IPS DF 6.9 (cell line): ENCODE measurements at regions not wholly inside any gene's neighbourhood (a gene's known extent, or its start where the extent isn't known, plus 50 kb on each side); places are given as distances from the start of the nearest gene placed in this dataset.

Experiments used
- DNase-seq: peaks from one replicate; pipeline ENCODE4 v3.0.0-alpha.2; 2013; ENCODE audit warnings: low read depth, low spot score
- H3K27ac ChIP-seq: one replicate; pipeline ENCODE4 v1.5.1; 2013; ENCODE audit warnings: low read length, control low read depth
- H3K27me3 ChIP-seq: 2 replicates; pipeline ENCODE4 v1.6.1; 2013; ENCODE audit warnings: mild to moderate bottlenecking, low read length; ENCODE audit not compliant: control insufficient read depth, insufficient read depth
- H3K36me3 ChIP-seq: 2 replicates; pipeline ENCODE4 v1.6.1; 2013; ENCODE audit warnings: low read length; ENCODE audit not compliant: control insufficient read depth, insufficient read depth
- H3K4me1 ChIP-seq: 2 replicates; pipeline ENCODE4 v1.6.1; 2013; ENCODE audit warnings: low read length; ENCODE audit not compliant: control insufficient read depth, insufficient read depth
- H3K4me3 ChIP-seq: 2 replicates; pipeline ENCODE4 v1.5.1; 2013; ENCODE audit warnings: mild to moderate bottlenecking, low read length
- H3K9me3 ChIP-seq: 2 replicates; pipeline ENCODE4 v1.6.1; 2013; ENCODE audit warnings: low read length, inconsistent platforms; ENCODE audit not compliant: control insufficient read depth, insufficient read depth
- WGBS: extraction: QIAGEN DNeasy Blood & Tissue Kit; methylation state at CpG from one replicate; pipeline ENCODE4 v1.1.7; 2013; ENCODE audit warnings: mixed read lengths, missing lambda C conversion rate; ENCODE audit not compliant: insufficient read length, insufficient coverage; 5-methylcytosine and 5-hydroxymethylcytosine counted together

- Histone ChIP-seq H3K27me3 (no peaks in the 10 kb centered on the region), H3K9me3 (no peaks in the 10 kb centered on the region), H3K4me3 (no peak overlapping the region), H3K4me1 (no peaks in the 10 kb centered on the region), H3K36me3 (no peaks in the 10 kb centered on the region), H3K27ac (no peak overlapping the region)
- no peak for DNase-seq
- no CpG with 5 or more reads among the region's 1 CpG for WGBS
Measured at GRCh38 chr13:73482556-73482955, 423.8 kb downstream of the KLF5 start.

GRCh38 chr13:73481886-73482445 is 423.2 kb downstream of the KLF5 start:
- Histone ChIP-seq H3K27me3 (no peaks in the 10 kb centered on the region), H3K27ac (no peak overlapping the region), H3K4me3 (no peak overlapping the region), H3K36me3 (no peaks in the 10 kb centered on the region), H3K4me1 (no peaks in the 10 kb centered on the region), H3K9me3 (no peaks in the 10 kb centered on the region)
- no peak for DNase-seq
- no CpG with 5 or more reads among the region's 6 CpGs for WGBS

GRCh38 chr13:73480779-73481559 is 422.2 kb downstream of the KLF5 start:
- Histone ChIP-seq H3K36me3 (no peaks in the 10 kb centered on the region), H3K4me3 (no peak overlapping the region), H3K9me3 (no peaks in the 10 kb centered on the region), H3K27me3 (no peaks in the 10 kb centered on the region), H3K27ac (no peak overlapping the region), H3K4me1 (no peaks in the 10 kb centered on the region)
- no CpG with 5 or more reads among the region's 2 CpGs for WGBS
- DNase-seq, result no peak

GRCh38 chr13:73479856-73480255 is 421.1 kb downstream of the KLF5 start:
- Histone ChIP-seq H3K4me1 (no peaks in the 10 kb centered on the region), H3K4me3 (no peak overlapping the region), H3K27me3 (no peaks in the 10 kb centered on the region), H3K9me3 (no peaks in the 10 kb centered on the region), H3K36me3 (no peaks in the 10 kb centered on the region), H3K27ac (no peak overlapping the region)
- no CpG with 5 or more reads among the region's 1 CpG for WGBS
- no peak for DNase-seq

- Histone ChIP-seq H3K9me3 (no peaks in the 10 kb centered on the region), H3K36me3 (no peaks in the 10 kb centered on the region), H3K4me3 (no peak overlapping the region), H3K4me1 (no peaks in the 10 kb centered on the region), H3K27me3 (no peaks in the 10 kb centered on the region), H3K27ac (no peak overlapping the region)
- WGBS, result no CpG with 5 or more reads among the region's 1 CpG
- DNase-seq, result no peak
Measured at GRCh38 chr13:73479351-73479750, 420.5 kb downstream of the KLF5 start.

- Histone ChIP-seq H3K9me3 (no peaks in the 10 kb centered on the region), H3K36me3 (no peaks in the 10 kb centered on the region), H3K4me3 (no peak overlapping the region), H3K4me1 (no peaks in the 10 kb centered on the region), H3K27me3 (no peaks in the 10 kb centered on the region), H3K27ac (no peak overlapping the region)
- DNase-seq, result no peak
- no CpG with 5 or more reads among the region's 3 CpGs for WGBS
Measured at GRCh38 chr13:73477441-73477840, 418.6 kb downstream of the KLF5 start.

- WGBS, result no CpG with 5 or more reads among the region's 2 CpGs
- H3K27me3 ChIP-seq, result no peaks in the 10 kb centered on the region
- no peaks in the 10 kb centered on the region for H3K9me3 ChIP-seq
Measured at GRCh38 chr13:73473016-73473415, 414.2 kb downstream of the KLF5 start.

GRCh38 chr13:73467125-73467524 is 408.3 kb downstream of the KLF5 start:
- Histone ChIP-seq H3K4me3 (no peak overlapping the region), H3K27ac (no peak overlapping the region), H3K36me3 (no peaks in the 10 kb centered on the region), H3K27me3 (no peaks in the 10 kb centered on the region), H3K9me3 (no peaks in the 10 kb centered on the region), H3K4me1 (no peaks in the 10 kb centered on the region; the same call in 1 of the 2 replicates)
- DNase-seq, result no peak
- no CpG with 5 or more reads among the region's 2 CpGs for WGBS

More at GRCh38 chr13:73473016-73473415, 414.2 kb downstream of the KLF5 start:
- Histone ChIP-seq H3K4me1 (no peaks in the 10 kb centered on the region), H3K27ac (no peak overlapping the region), H3K36me3 (no peaks in the 10 kb centered on the region), H3K4me3 (no peak overlapping the region)
- no peak for DNase-seq

GRCh38 chr13:73466561-73466960 is 407.8 kb downstream of the KLF5 start:
- Histone ChIP-seq H3K4me3 (no peak overlapping the region), H3K27ac (no peak overlapping the region), H3K36me3 (no peaks in the 10 kb centered on the region), H3K27me3 (no peaks in the 10 kb centered on the region), H3K9me3 (no peaks in the 10 kb centered on the region), H3K4me1 (no peaks in the 10 kb centered on the region; the same call in 1 of the 2 replicates)
- WGBS, result no CpG with 5 or more reads among the region's 4 CpGs
- DNase-seq, result no peak

GRCh38 chr13:73465617-73465971 is 406.8 kb downstream of the KLF5 start:
- H3K36me3 ChIP-seq, result no peaks in the 10 kb centered on the region
- no peak overlapping the region for H3K27ac ChIP-seq
- H3K9me3 ChIP-seq, result no peaks in the 10 kb centered on the region
- H3K27me3 ChIP-seq, result no peaks in the 10 kb centered on the region
- H3K4me3 ChIP-seq, result no peak overlapping the region
- whole genome bisulfite sequencing, result no CpG with 5 or more reads among the region's 3 CpGs
- DNase-seq, result no peak
- H3K4me1 ChIP-seq, result no peaks in the 10 kb centered on the region; the same call in 1 of the 2 replicates
